Pancreas (tissue), 10 donors: ENCODE measurements at regions not wholly inside any gene's neighbourhood (a gene's known extent, or its start where the extent isn't known, plus 50 kb on each side); places are given as distances from the start of the nearest gene placed in this dataset.

Experiments
- ATAC-seq, 4 donors: fragments of 200-7000 bp; cut with Tn5 transposase; one replicate each; pipeline versions ENCODE4 v1.8.0 to v1.9.1; 2020; ENCODE audit warnings: mild to moderate bottlenecking in 4 of 4, moderate library complexity in 4 of 4
- DNase-seq, 6 donors: peaks; one replicate each; pipeline ENCODE4 v3.0.0-alpha.2; 2020
- FAIRE-seq: peaks from 2 replicates; lab custom pipeline; 2012; peaks lifted over from hg19 to GRCh38; lab: Jason Lieb, UNC
- H3K27ac ChIP-seq, 4 donors: fragments of 200-600 bp; sonication (generic); 1 replicate in 3 of 4; 2 replicates in 1 of 4; pipeline versions ENCODE4 v1.5.0 to v1.8.0; 2020
- H3K27me3 ChIP-seq, 4 donors: fragments of 200-600 bp; one replicate each; pipeline ENCODE4 v1.8.0; 2021
- H3K36me3 ChIP-seq, 3 donors: fragments of 200-600 bp; sonication (generic) in 1 of 3; one replicate each; pipeline versions ENCODE4 v1.5.0 to v1.8.0; 2020 to 2021
- H3K4me1 ChIP-seq, 3 donors: fragments of 200-600 bp; one replicate each; pipeline ENCODE4 v1.8.0; 2021
- H3K4me3 ChIP-seq, 4 donors: fragments of 200-600 bp; sonication (generic) in 2 of 4; one replicate each; pipeline versions ENCODE4 v1.5.0 to v1.8.0; 2020 to 2021
- H3K9me3 ChIP-seq, 4 donors: fragments of 200-600 bp; one replicate each; pipeline ENCODE4 v1.8.0; 2021
- WGBS, 2 donors: extraction: QIAGEN DNeasy Blood & Tissue Kit; methylation state at CpG; one replicate each; pipeline ENCODE4 v1.1.7; 2013; 5-methylcytosine and 5-hydroxymethylcytosine counted together
- intact Hi-C, 3 donors: fragments of 100-400 bp; cut with DNase I; formaldehyde crosslinking; loops; one replicate each; pipeline versions ENCODE4 v1.11.1 to v1.14.2; 2022
- TF ChIP-seq, protein P1 (sequence below), 4 donors: fragments of 200-600 bp; sonication (generic) in 3 of 4; IDR thresholded peaks; one replicate each; pipeline versions ENCODE4 v1.5.0 to v1.8.0; 2021; ENCODE audit warnings: antibody characterized with exemption in 4 of 4
- donor health status: healthy with polysubstance abuse.
- donor health status: DM: no; HTN: no; CAD: no; lungs with moderate emphysema.
- donor health status: DM: no; HTN: no; CAD: no.
- donor health status: control.
- donor health status: control.
- donor health status: Bipolar disorder and iron deficiency.
- donor health status: DM: yes; HTN: yes; CAD: no.
- donor health status: DM: no; HTN: no; CAD: no.
- donor health status: DM: no; HTN: no; CAD: no.
- donor health status: DM: yes; HTN: yes; CAD: no.

DNA sequence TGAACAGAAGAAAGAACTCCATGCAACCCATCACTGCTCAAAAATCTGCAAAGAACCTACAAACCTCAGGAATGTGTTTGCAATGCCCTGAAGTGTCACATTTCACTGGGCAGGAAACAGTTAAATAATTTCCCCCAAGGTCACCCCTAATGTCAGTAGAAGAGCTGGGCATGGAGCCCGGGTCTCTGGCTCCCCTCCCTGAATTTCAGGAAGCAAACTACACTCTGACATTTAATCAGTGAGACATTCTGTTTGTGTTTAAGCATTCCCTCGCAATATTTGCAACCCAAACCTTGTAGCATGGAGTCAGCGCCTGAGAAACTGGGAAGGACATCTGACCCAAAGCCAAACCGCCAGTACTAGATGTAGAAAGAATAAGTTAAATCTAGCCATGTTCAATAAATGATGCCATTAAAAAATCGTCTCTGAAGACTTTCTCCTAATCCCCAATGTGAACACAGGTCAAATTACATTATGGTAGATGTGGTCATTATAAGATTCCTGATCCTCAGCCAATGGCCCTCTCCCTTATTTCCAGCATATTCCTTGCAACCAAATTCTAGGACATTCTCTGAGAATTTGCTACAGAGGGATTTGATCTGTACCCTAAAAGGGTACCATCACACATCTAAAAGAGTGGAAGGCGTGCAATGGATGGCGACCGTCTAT, 91.2 kb upstream of the ADTRP start:
- intact Hi-C loops = no loop called here
- H3K36me3 ChIP-seq = no peaks in the 10 kb centered on the region
- peak; percentile 53 to 73 (median 59) for DNase-seq
- WGBS, 2 donors = 34 to 39% methylated on average over 8 of the region's 8 CpGs
- H3K27me3 ChIP-seq = no peaks in the 10 kb centered on the region
- TF ChIP-seq, protein P1, sequence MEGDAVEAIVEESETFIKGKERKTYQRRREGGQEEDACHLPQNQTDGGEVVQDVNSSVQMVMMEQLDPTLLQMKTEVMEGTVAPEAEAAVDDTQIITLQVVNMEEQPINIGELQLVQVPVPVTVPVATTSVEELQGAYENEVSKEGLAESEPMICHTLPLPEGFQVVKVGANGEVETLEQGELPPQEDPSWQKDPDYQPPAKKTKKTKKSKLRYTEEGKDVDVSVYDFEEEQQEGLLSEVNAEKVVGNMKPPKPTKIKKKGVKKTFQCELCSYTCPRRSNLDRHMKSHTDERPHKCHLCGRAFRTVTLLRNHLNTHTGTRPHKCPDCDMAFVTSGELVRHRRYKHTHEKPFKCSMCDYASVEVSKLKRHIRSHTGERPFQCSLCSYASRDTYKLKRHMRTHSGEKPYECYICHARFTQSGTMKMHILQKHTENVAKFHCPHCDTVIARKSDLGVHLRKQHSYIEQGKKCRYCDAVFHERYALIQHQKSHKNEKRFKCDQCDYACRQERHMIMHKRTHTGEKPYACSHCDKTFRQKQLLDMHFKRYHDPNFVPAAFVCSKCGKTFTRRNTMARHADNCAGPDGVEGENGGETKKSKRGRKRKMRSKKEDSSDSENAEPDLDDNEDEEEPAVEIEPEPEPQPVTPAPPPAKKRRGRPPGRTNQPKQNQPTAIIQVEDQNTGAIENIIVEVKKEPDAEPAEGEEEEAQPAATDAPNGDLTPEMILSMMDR (IDR thresholded peaks at IDR 0.05) = no peak
- no peak for FAIRE-seq
- H3K4me3 ChIP-seq = no peak overlapping the region
- H3K9me3 ChIP-seq = no peaks in the 10 kb centered on the region
- peaks cover 8 to 14% (median 11%) of the 10 kb centered on the region in 3 donors for H3K4me1 ChIP-seq
- peak overlapping the region in 2 of 4 donors; percentile 25 to 42 for H3K27ac ChIP-seq
- peak; percentile 79 to 94 (median 88) for ATAC-seq

DNA sequence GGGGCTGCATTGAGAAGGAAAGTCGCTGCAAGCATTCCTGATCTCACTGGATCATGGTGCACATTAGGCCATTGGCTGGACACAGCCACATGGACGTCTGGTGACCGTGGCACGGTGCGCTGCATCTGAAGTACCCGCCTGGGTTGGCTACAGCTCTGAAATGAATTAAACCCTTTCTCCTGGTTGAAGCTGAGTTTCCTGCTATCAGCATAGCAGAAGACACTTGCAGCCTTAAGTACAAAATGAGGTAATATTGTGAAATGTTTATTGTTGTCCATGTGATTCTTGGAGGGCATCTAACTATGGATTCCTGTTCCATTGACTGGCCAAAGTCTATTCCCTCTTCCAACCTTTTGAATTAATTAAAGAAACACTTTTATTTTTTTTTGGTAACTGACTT, 89.8 kb upstream of the ADTRP start:
- no peaks in the 10 kb centered on the region for H3K27me3 ChIP-seq
- FAIRE-seq (no peak), ATAC-seq (no peak), DNase-seq (no peak)
- no peak overlapping the region for H3K27ac ChIP-seq
- no peaks in the 10 kb centered on the region for H3K36me3 ChIP-seq
- H3K4me3 ChIP-seq = no peak overlapping the region
- H3K4me1 ChIP-seq = peaks cover 8 to 10% (median 9%) of the 10 kb centered on the region in 3 donors
- TF ChIP-seq, protein P1 (IDR thresholded peaks at IDR 0.05) = no peak
- intact Hi-C loops = no loop called here
- 96% methylated on average over 6 of the region's 6 CpGs for WGBS, 2 donors
- no peaks in the 10 kb centered on the region for H3K9me3 ChIP-seq

DNA sequence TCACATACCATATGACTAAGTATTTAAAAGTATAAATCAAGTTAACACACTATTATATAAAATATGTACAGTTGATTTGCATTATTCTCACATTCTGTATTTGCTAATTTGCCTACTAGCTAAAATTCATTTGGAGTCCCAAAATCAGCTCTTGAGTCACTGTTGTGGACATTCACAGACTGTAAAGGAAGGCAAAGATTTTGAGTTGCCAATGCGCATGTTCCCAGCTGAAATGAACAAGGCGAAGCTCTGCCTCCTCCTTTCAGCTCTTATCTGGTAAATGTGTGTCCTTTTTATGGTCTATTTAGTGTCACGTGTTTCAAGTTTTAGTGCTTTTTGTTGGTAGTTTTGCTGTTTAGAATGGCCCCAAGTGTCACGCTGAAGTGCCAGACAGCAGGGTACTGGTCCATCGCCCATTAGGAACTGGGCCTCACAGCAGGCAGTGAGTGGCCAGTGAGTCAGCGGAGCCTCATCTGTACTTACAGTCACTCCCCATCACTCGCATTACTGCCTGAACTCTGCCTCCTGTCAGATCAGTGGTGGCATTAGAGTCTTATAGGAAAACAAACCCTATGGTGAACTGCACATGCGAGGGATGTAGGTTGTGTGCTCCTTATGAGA, 87.2 kb upstream of the ADTRP start:
- intact Hi-C loops = no loop called here
- ATAC-seq (no peak), DNase-seq (no peak), FAIRE-seq (no peak)
- TF ChIP-seq, protein P1 (IDR thresholded peaks at IDR 0.05) = no peak
- no peak overlapping the region for H3K27ac ChIP-seq
- H3K4me1 ChIP-seq = peaks cover 7 to 10% (median 8%) of the 10 kb centered on the region in 3 donors
- H3K27me3 ChIP-seq = no peaks in the 10 kb centered on the region
- H3K4me3 ChIP-seq = no peak overlapping the region
- no peaks in the 10 kb centered on the region for H3K36me3 ChIP-seq
- H3K9me3 ChIP-seq = no peaks in the 10 kb centered on the region
- 93 to 97% methylated on average over 8 of the region's 8 CpGs for WGBS, 2 donors

DNA sequence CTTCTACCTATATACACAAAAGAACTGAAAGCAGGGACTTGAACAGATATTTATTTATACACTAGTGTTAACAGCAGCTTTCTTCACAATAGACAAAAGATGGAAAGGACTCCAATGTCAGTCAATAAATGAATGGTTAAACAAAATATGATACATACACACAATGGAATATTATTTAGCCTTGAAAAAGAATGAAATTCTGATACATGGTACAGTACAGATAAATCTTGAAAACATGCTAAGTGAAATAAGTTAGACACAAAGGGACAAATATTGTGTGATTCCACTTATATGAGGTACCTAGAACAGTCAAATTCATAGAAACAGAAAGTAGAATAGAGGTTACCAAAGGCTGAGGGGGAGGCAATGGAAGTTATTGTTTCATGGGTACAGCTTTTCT, 79.8 kb upstream of the ADTRP start:
- Histone ChIP-seq H3K4me3 (no peak overlapping the region), H3K9me3 (no peaks in the 10 kb centered on the region), H3K4me1 (peaks cover 10 to 18% (median 12%) of the 10 kb centered on the region in 3 donors), H3K27ac (no peak overlapping the region), H3K27me3 (no peaks in the 10 kb centered on the region), H3K36me3 (no peaks in the 10 kb centered on the region)
- FAIRE-seq = no peak
- no peak for ATAC-seq
- TF ChIP-seq, protein P1 (IDR thresholded peaks at IDR 0.05) = no peak
- DNase-seq = no peak
- intact Hi-C loops = no loop called here

DNA sequence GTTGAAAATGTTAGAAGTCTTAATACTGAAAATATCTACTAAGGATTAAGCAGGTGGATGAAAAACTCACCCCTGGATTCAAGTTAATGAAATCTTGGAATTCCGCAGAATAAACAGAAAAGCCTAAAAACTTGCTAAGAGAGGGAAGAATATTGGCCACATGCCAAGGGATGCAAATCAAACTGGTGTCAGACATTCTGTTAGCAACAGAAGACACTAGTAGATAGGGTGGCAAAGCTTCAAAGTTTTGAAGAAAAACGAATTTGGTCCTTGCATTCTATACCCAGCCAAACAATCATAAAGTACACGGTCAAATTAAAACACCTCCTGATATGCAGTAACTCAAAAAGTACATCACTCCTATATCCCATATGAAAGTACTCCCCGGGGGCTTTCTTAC, 77.1 kb upstream of the ADTRP start:
- DNase-seq (no peak), FAIRE-seq (no peak), ATAC-seq (no peak)
- Histone ChIP-seq H3K4me1 (peaks cover 10 to 22% (median 16%) of the 10 kb centered on the region in 3 donors), H3K36me3 (no peaks in the 10 kb centered on the region), H3K27ac (no peak overlapping the region), H3K4me3 (no peak overlapping the region), H3K9me3 (no peaks in the 10 kb centered on the region), H3K27me3 (no peaks in the 10 kb centered on the region)
- TF ChIP-seq, protein P1 (IDR thresholded peaks at IDR 0.05) = no peak
- intact Hi-C loops = no loop called here
- WGBS, 2 donors = 89 to 91% methylated on average over 4 of the region's 4 CpGs
